HFF-Myc (cell line): ENCODE measurements at regions not wholly inside any gene's neighbourhood (a gene's known extent, or its start where the extent isn't known, plus 50 kb on each side); places are given as distances from the start of the nearest gene placed in this dataset.
"Not testable (repeated sequence)": the region's sequence is repeated elsewhere in the genome, so short reads cannot be mapped to it uniquely, and the experiment has no call there.

Experiments used
- DNase-seq: peaks from one replicate; pipeline ENCODE4 v3.0.0-alpha.2; 2011; ENCODE audit warnings: low read depth; ENCODE audit errors: extremely low read depth
- H3K4me3 ChIP-seq: replicated peaks from 2 replicates; pipeline ENCODE4 v1.5.1; 2011; ENCODE audit warnings: low read depth, mild to moderate bottlenecking, control low read depth, low read length
- CTCF ChIP-seq: IDR thresholded peaks from 2 replicates; pipeline ENCODE4 v1.5.1; 2012; ENCODE audit warnings: mild to moderate bottlenecking, low read depth, low read length, control low read depth; ENCODE audit errors: missing control alignments

- no peak for TF ChIP-seq CTCF
- DNase-seq: no peak
- H3K4me3 ChIP-seq: no peak overlapping the region
Observed at GRCh38 chr11:114801773-114802172, 123.4 kb downstream of the NXPE2 start.

DNA sequence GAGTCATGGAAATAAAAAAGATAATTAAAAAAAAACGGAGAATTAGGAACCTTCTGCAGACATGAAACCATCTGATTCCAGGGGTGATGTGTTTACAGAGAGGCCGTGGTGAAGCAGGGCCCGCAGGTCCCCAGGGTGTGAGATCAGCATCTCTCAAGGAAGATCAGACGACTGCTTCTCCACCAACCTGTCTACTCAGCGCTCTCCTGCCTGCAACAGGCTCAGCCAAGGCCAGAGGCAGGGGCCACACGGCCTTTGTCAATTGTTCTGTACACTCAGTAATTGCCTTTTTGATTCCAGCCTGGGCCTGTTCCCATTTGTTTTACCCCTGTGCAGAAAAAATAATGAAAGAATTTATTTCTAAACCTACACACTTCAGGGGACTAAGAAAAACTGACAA is 124.6 kb downstream of the NXPE2 start:
- DNase-seq: no peak

DNA sequence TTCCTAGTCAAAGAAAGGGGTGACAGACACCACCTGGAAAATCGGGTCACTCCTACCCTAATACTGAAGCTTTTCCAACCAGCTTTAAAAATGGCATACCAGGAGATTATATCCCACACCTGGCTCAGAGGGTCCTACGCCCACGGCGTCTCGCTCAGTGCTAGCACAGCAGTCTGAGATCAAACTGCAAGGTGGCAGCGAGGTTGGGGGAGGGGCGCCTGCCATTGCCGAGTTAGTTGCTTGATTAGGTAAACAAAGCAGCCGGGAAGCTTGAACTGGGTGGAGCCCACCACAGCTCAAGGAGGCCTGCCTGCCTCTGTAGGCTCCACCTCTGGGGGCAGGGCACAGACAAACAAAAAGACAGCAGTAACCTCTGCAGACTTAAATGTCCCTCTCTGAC is 127.1 kb downstream of the NXPE2 start:
- DNase-seq, H3K4me3 ChIP-seq: not testable (repeated sequence)

More for the DNA sequence above, 124.6 kb downstream of the NXPE2 start:
- no peak for TF ChIP-seq CTCF
- no peak overlapping the region for H3K4me3 ChIP-seq

- no peak for TF ChIP-seq CTCF
- H3K4me3 ChIP-seq: no peak overlapping the region
- DNase-seq: no peak
Observed at GRCh38 chr11:114811971-114812370, 133.6 kb downstream of the NXPE2 start.

DNA sequence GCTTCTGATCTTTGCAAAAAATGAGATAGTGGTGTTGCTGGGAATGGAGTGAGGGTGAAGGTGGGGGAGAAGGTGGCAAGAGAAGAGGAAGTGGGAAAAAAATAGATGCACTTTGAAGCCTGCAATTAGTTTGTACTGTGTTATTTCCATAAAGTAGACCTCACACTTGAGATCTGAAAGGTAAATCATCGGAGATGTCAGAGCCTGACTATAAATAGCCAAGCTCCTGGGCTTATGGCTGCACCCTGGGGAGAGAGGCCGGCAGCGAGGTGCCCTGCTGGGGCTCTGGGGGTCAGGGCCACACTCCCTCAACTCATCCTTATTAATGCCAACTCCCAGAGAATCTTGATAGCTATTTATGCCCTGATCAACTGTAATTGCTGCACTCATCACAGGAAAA is 134.4 kb downstream of the NXPE2 start:
- no peak for DNase-seq
- TF ChIP-seq CTCF: no peak
- H3K4me3 ChIP-seq: no peak overlapping the region

GRCh38 chr11:114813189-114813718 is 134.9 kb downstream of the NXPE2 start:
- DNase-seq: no peak
- TF ChIP-seq CTCF: no peak
- no peak overlapping the region for H3K4me3 ChIP-seq

GRCh38 chr11:114815176-114815575 is 136.8 kb downstream of the NXPE2 start:
- no peak for DNase-seq
- TF ChIP-seq CTCF: no peak
- H3K4me3 ChIP-seq: no peak overlapping the region
